ENCODE measurements at regions not wholly inside any gene's neighbourhood (a gene's known extent, or its start where the extent isn't known, plus 50 kb on each side); places are given as distances from the start of the nearest gene placed in this dataset.
"Not testable (repeated sequence)": the region's sequence is repeated elsewhere in the genome, so short reads cannot be mapped to it uniquely, and the experiment has no call there.

DNA sequence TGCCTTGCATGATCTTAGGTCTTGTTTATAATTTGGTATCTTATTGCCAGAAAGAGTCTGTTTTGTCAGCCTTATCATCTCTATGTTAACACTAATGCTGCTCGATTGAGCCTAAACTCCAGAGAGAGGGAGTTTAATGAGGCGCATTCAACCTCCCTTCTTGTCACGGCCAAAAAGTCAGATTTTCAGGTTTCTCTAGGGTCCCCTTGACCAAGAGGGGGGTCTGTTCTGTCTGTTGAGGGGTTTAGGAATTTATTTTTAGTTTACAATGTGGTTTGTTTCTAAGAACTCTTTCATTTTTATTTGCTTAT is 285.7 kb upstream of the VWC2 start:
- no peak for DNase-seq (ENCODE audit: low read depth)
- TF ChIP-seq CTCF (IDR thresholded peaks at IDR 0.05; ENCODE audit: insufficient read depth, low read depth, low read length, missing control alignments) = no peak
- no peak overlapping the region for H3K4me3 ChIP-seq (ENCODE audit: low read length)

DNA sequence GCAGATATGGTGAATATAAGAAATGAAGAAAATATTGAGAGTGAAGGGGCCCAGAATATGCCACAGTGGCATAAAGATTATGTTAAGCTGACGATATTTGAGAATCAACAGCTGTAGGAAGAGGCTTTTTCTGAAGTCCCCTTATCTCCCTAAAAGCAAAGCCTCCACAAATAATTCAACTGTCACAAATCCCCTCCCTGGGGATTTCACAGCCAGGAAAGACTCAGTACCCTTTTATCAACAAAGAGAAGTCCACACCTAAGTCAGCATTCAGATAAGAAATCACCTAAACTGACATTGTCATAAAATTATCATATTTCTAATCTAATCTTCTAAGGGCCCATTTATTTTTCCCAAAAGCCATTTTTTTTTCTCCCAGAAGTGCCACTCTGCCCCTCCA is 284.9 kb upstream of the VWC2 start:
- no peak for TF ChIP-seq CTCF (IDR thresholded peaks at IDR 0.05; ENCODE audit: insufficient read depth, low read depth, low read length, missing control alignments)
- H3K4me3 ChIP-seq (ENCODE audit: low read length) = no peak overlapping the region
- DNase-seq (ENCODE audit: low read depth) = no peak

DNA sequence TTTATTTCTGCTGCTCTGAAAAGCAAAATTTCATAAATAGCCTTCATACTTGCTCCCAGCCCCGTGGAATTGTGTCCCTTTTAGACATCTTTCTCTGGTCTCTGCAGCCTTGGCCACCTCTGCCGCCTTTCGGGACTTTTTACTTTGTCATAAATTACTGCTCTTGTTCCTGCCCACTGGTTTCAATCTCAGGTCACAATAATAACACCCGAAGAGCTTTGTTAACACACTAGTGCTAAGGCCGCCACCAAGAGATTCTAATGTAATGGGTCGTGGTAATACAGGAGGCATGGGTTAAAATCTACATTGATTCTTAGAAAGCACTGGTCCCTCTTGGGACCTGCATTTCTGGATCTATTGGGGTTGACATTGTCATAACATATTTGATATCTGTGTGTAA is 276.0 kb upstream of the VWC2 start:
- DNase-seq (ENCODE audit: low read depth) = no peak
- H3K4me3 ChIP-seq (ENCODE audit: low read length) = no peak overlapping the region
- no peak for TF ChIP-seq CTCF (IDR thresholded peaks at IDR 0.05; ENCODE audit: insufficient read depth, low read depth, low read length, missing control alignments)

DNA sequence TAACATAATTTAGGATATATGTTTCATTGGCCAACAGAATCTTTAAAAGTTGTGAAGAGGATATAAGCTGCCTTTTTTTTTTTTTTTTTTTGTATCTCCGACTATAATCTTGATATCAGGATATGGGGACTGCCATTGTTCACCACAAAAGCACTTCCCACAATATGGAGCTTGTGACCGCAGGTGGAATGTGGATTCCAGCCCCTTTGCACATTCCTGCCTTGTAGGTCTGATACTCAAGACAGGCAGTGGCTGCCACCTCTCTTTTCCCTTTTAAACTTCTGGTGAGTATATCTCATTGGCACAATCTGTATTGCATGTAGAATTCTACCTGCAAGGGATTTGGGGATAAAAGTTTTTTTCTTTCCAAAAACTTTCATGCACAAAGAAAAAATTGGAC is 272.7 kb upstream of the VWC2 start:
- H3K4me3 ChIP-seq (ENCODE audit: low read length) = no peak overlapping the region
- DNase-seq (ENCODE audit: low read depth) = no peak
- TF ChIP-seq CTCF (IDR thresholded peaks at IDR 0.05; ENCODE audit: insufficient read depth, low read depth, low read length, missing control alignments) = no peak

GRCh38 chr7:49507206-49507605 is 266.2 kb upstream of the VWC2 start:
- DNase-seq (ENCODE audit: low read depth) = peak; percentile 1
- H3K4me3 ChIP-seq (ENCODE audit: low read length) = not testable (repeated sequence)

DNA sequence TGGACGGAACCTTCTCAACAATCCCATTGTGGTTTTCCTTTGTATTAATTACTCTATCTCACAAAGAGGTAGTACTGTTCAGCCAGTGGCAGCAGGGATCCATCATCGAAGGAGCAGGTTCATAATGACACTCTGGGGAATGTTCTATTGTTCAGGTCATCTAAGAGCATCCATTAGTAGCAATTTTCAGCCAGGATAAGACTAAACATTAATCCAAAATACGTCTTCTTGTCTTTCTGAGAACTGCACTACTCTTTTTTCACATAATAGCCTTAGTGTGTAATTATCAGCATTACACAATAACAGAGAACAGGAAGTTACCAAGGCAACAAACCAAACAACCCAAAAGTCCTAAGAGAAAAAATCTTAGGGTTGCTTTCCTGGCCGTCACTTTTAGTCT is 259.5 kb upstream of the VWC2 start:
- no peak for TF ChIP-seq CTCF (IDR thresholded peaks at IDR 0.05; ENCODE audit: insufficient read depth, low read depth, low read length, missing control alignments)
- no peak overlapping the region for H3K4me3 ChIP-seq (ENCODE audit: low read length)
- no peak for DNase-seq (ENCODE audit: low read depth)

GRCh38 chr7:49520951-49521350 is 252.5 kb upstream of the VWC2 start:
- H3K4me3 ChIP-seq (ENCODE audit: low read length) = no peak overlapping the region
- DNase-seq (ENCODE audit: low read depth) = no peak
- TF ChIP-seq CTCF (IDR thresholded peaks at IDR 0.05; ENCODE audit: insufficient read depth, low read depth, low read length, missing control alignments) = no peak

- TF ChIP-seq CTCF (IDR thresholded peaks at IDR 0.05; ENCODE audit: insufficient read depth, low read depth, low read length, missing control alignments) = no peak
- no peak overlapping the region for H3K4me3 ChIP-seq (ENCODE audit: low read length)
- DNase-seq (ENCODE audit: low read depth) = peak; percentile 2
Observed at GRCh38 chr7:49522111-49522510, 251.3 kb upstream of the VWC2 start.

All from epithelial cell of esophagus (primary cell).